ENCODE measurements at regions not wholly inside any gene's neighbourhood (a gene's known extent, or its start where the extent isn't known, plus 50 kb on each side); places are given as distances from the start of the nearest gene placed in this dataset.

DNA sequence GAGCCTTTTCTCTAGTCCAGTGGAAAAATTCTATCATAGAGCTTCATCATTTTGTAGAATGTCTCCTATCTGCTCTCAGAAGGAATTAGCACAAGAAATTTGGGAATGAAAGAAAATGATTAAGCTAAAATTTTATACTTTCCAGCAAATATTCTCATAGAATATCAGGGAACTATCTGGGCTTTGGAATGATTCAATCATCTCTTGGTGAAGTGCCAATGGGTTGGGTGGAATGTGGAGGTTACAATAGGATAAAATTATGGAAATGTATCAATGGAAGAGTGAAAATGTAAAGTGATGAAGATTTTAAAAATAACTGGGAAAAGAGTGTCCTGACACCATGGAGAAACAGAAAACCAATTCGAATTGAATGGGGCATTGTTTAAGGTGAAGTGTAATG is 119.0 kb upstream of the MID1 start:
- no peak overlapping the region for H2AFZ ChIP-seq (ENCODE audit: low read depth, low read length)
- no peaks in the 10 kb centered on the region for H3K9me3 ChIP-seq (replicated peaks; ENCODE audit: control insufficient read depth, insufficient read depth, low read length)
- FAIRE-seq (no peak), DNase-seq (ENCODE audit: low read depth, low spot score) (no peak)
- ChIA-PET POLR2A (no interaction called here), CTCF (no interaction called here)
- H3K27me3 ChIP-seq (ENCODE audit: control insufficient read depth in 2 of 2, insufficient read depth in 2 of 2, low read length in 2 of 2), result no peaks in the 10 kb centered on the region
- H3K36me3 ChIP-seq (ENCODE audit: control insufficient read depth in 2 of 2, extremely low read depth in 1 of 2, insufficient read depth in 2 of 2, low read length in 2 of 2), result no peaks in the 10 kb centered on the region
- no peak overlapping the region for H3K9ac ChIP-seq (replicated peaks; ENCODE audit: extremely low read depth, insufficient read depth, low read length)
- H3K4me3 ChIP-seq (replicated peaks in 1 of 3; ENCODE audit: insufficient read depth in 1 of 3, low read depth in 1 of 3, low read length in 3 of 3), result no peak overlapping the region
- no peaks in the 10 kb centered on the region for H3K79me2 ChIP-seq (ENCODE audit: control insufficient read depth, insufficient read depth, low read length)
- intact Hi-C loops (cut with micrococcal nuclease) (no loop called here), dilution Hi-C loops (cut with MboI; ENCODE audit: extremely low pct_ligation_motif_present, low sequenced_read_pairs) (no loop called here)
- TF ChIP-seq JUN (IDR thresholded peaks at IDR 0.05; ENCODE audit: borderline replicate concordance, insufficient read depth, insufficient read length, low read depth) (no peak), FOS (IDR thresholded peaks at IDR 0.05; ENCODE audit: borderline replicate concordance, insufficient read depth, low read length) (no peak), EZH2 (IDR thresholded peaks at IDR 0.05; ENCODE audit: borderline replicate concordance, low read depth, low read length, severe bottlenecking) (no peak), MYC (IDR thresholded peaks at IDR 0.05; ENCODE audit: low read depth, low read length) (no peak)
- TF ChIP-seq, protein P1, sequence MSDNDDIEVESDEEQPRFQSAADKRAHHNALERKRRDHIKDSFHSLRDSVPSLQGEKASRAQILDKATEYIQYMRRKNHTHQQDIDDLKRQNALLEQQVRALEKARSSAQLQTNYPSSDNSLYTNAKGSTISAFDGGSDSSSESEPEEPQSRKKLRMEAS (IDR thresholded peaks at IDR 0.05; ENCODE audit: insufficient read depth, insufficient read length), result no peak
- no peaks in the 10 kb centered on the region for H3K4me1 ChIP-seq (ENCODE audit: control insufficient read depth, extremely low read depth, insufficient read depth, low read length)
- no peak overlapping the region for H3K27ac ChIP-seq (ENCODE audit: insufficient read depth, low read depth, low read length)
- H3K4me2 ChIP-seq (ENCODE audit: insufficient read depth, low read length), result no peak overlapping the region
- BruUV-seq (replicated peaks), result no TSS peak
- no peaks in the 10 kb centered on the region for H4K20me1 ChIP-seq (replicated peaks; ENCODE audit: control insufficient read depth, extremely low read depth, insufficient read depth, low read length)
- no peaks in the 10 kb centered on the region for H3K9me1 ChIP-seq (replicated peaks; ENCODE audit: control insufficient read depth, extremely low read depth, insufficient read depth, low read length)

DNA sequence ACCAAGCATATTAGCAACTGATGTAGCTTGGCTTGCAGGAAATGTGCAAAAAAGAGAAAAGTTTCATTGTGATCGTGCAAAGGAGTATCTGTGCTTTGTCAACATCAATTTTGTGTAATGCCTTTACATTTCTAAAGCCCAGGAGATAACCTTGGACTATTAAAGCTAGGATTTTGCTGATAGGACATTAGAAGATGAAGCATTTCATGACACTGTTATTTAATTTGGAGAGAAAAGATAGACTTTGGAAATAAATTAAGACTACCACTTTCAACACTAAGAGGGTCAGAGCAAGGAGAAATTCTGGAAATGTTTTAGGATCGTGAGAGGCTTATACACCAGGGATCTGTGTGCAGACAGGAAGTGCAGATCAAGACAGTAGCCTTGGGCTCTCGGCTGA is 120.6 kb upstream of the MID1 start:
- Histone ChIP-seq H3K9me1 (replicated peaks; ENCODE audit: control insufficient read depth, extremely low read depth, insufficient read depth, low read length) (no peaks in the 10 kb centered on the region), H4K20me1 (replicated peaks; ENCODE audit: control insufficient read depth, extremely low read depth, insufficient read depth, low read length) (no peaks in the 10 kb centered on the region), H3K9ac (replicated peaks; ENCODE audit: extremely low read depth, insufficient read depth, low read length) (no peak overlapping the region), H3K27ac (ENCODE audit: insufficient read depth, low read depth, low read length) (no peak overlapping the region), H3K27me3 (ENCODE audit: control insufficient read depth in 2 of 2, insufficient read depth in 2 of 2, low read length in 2 of 2) (no peaks in the 10 kb centered on the region), H3K4me1 (ENCODE audit: control insufficient read depth, extremely low read depth, insufficient read depth, low read length) (no peaks in the 10 kb centered on the region), H2AFZ (ENCODE audit: low read depth, low read length) (no peak overlapping the region), H3K9me3 (replicated peaks; ENCODE audit: control insufficient read depth, insufficient read depth, low read length) (no peaks in the 10 kb centered on the region), H3K4me3 (replicated peaks in 1 of 3; ENCODE audit: insufficient read depth in 1 of 3, low read depth in 1 of 3, low read length in 3 of 3) (no peak overlapping the region), H3K79me2 (ENCODE audit: control insufficient read depth, insufficient read depth, low read length) (no peaks in the 10 kb centered on the region), H3K4me2 (ENCODE audit: insufficient read depth, low read length) (no peak overlapping the region), H3K36me3 (ENCODE audit: control insufficient read depth in 2 of 2, extremely low read depth in 1 of 2, insufficient read depth in 2 of 2, low read length in 2 of 2) (no peaks in the 10 kb centered on the region)
- dilution Hi-C loops (cut with MboI; ENCODE audit: extremely low pct_ligation_motif_present, low sequenced_read_pairs) (no loop called here), intact Hi-C loops (cut with micrococcal nuclease) (no loop called here)
- no peak for DNase-seq (ENCODE audit: low read depth, low spot score)
- no peak for TF ChIP-seq GATA2 (IDR thresholded peaks at IDR 0.05; ENCODE audit: insufficient read depth, insufficient read length, low read depth, low read length)
- no TSS peak for BruUV-seq (replicated peaks)
- no peak for FAIRE-seq
- ChIA-PET CTCF (interaction anchor here (1.3 kb wide), 1 partner anchor 13 kb away, joined by 3 read pairs; no protein-coding TSS in a partner anchor), POLR2A (no interaction called here)

Data from endothelial cell of umbilical vein (primary cell).